AG09309 (cell line): ENCODE measurements at regions not wholly inside any gene's neighbourhood (a gene's known extent, or its start where the extent isn't known, plus 50 kb on each side); places are given as distances from the start of the nearest gene placed in this dataset.

ENCODE experiments used
- DNase-seq: peaks from one replicate; pipeline ENCODE4 v3.0.0-alpha.2; 2010; ENCODE audit warnings: low read depth
- H3K4me3 ChIP-seq: 2 replicates; pipeline ENCODE4 v1.5.1; 2011; ENCODE audit warnings: mild to moderate bottlenecking, low read depth, low read length, moderate library complexity; ENCODE audit not compliant: control insufficient read depth
- CTCF ChIP-seq: IDR thresholded peaks from 2 replicates; pipeline ENCODE4 v1.5.1; 2011; ENCODE audit warnings: mild to moderate bottlenecking, low read depth, low read length, inconsistent platforms; ENCODE audit not compliant: insufficient read depth, control insufficient read depth; ENCODE audit errors: missing control alignments

DNA sequence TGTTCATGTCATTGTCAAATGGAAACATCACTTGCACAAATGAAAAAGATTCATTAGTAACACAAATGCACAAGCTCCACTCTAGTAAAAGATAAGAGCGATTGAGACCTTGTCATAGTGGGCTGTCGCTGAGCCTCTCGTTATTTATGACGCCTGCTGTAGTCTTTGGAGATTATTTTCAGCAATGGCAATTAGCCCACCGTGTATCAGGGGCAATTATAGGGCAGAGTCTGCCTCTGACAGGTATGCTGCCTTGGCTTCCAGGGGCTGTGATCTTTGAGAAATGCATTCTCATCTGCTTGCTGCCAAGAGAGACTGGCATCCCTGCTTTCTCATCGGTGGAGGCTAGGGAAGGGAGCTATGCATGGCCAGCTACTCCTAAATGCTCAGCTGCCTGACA lies 426.8 kb upstream of the CLINT1 start:
- no peak for TF ChIP-seq CTCF
- DNase-seq, result no peak
- no peak overlapping the region for H3K4me3 ChIP-seq

- no peak overlapping the region for H3K4me3 ChIP-seq
- DNase-seq, result no peak
- TF ChIP-seq CTCF, result no peak
Measured at GRCh38 chr5:158284242-158284641, 425.3 kb upstream of the CLINT1 start.

DNA sequence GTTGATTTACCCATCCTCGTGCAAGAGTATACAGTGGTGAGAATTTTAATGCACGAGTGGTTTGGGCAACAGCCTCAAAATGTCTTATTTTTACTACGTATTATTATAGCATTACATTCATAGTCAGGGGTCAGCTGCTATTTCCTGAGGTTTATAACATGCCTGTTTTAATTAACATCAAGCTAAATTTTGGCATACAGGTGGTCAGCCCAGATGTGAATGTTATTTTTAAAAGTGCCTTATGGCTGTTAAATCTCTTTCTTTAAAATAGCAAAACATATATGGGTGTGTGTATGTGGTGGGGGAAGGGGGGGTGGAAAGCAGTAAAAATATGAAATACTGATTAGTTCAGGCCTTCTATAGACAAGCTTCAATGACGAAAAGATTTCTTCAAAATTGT lies 424.5 kb upstream of the CLINT1 start:
- no peak for DNase-seq
- H3K4me3 ChIP-seq, result no peak overlapping the region
- TF ChIP-seq CTCF, result no peak

- DNase-seq, result no peak
- H3K4me3 ChIP-seq, result no peak overlapping the region
- TF ChIP-seq CTCF, result no peak
Measured at GRCh38 chr5:158278216-158278925, 419.4 kb upstream of the CLINT1 start.

GRCh38 chr5:158277276-158277675 lies 418.3 kb upstream of the CLINT1 start:
- no peak overlapping the region for H3K4me3 ChIP-seq
- DNase-seq, result no peak
- no peak for TF ChIP-seq CTCF

GRCh38 chr5:158276692-158277091 lies 417.7 kb upstream of the CLINT1 start:
- no peak for DNase-seq
- no peak overlapping the region for H3K4me3 ChIP-seq
- TF ChIP-seq CTCF, result no peak
